GM21717 (cell line): ENCODE measurements at regions not wholly inside any gene's neighbourhood (a gene's known extent, or its start where the extent isn't known, plus 50 kb on each side); places are given as distances from the start of the nearest gene placed in this dataset.
"Not testable (repeated sequence)": the region's sequence is repeated elsewhere in the genome, so short reads cannot be mapped to it uniquely, and the experiment has no call there.

Experiments used
- ATAC-seq: cut with Tn5 transposase; IDR thresholded peaks from one replicate; pipeline ENCODE4 v1.9.1; 2021; ENCODE audit warnings: mild to moderate bottlenecking, moderate library complexity; ENCODE audit not compliant: unreplicated experiment

DNA sequence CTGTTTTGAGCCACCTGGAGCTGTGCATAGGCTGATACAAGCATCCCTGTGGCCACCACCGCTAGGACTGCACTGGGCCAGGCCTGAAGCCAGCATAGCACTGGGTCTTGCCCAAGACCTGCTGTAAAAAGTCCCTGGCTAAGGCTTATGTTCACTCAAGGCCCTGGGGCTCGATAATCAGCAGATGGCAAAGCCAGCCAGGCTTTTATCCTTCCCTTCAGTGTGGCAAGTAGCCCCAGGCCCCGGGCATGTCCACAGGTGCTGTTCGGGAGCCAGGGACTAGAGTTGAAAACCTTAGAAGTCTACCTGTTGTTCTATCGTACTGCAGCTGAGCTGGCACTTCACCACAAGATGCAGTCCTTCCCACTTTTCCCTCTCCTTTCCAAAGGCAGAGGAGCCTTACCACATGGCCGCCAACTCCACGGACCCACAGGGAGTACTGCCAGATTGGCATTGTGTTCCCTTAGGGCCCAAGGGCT is 226.4 kb upstream of the ZNF217 start:
- ATAC-seq: no peak

DNA sequence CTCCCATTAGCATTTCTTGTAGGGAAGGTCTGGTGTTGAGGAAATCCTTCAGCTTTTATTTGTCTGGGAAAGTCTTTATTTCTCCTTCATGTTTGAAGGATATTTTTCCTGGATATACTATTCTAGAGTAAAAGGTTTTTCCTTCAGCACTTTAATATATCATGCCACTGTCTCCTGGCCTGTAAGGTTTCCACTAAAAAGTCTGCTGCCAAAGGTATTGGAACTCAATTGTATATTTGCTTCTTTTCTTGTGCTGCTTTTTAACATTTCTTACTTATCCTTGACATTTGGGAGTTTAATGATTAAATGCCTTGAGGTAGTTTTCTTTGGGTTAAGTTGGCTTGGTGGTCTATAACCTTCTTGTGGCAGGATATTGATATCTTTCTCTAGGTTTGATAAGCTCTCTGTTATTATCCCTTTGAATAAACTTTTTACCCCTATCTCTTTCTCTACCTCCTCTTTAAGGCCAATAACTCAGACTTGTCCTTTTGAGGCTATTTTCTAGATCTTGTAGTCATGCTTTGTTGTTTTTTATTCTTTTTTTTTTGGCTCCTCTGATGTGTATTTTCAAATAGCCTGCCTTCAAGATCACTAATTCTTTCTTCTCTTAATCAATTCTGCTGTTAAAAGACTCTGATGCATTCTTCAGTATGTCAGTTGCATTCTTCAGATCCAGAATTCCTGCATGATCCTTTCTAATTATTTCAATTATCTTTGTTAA is 225.0 kb upstream of the ZNF217 start:
- ATAC-seq: no peak

- ATAC-seq: not testable (repeated sequence)
Observed at GRCh38 chr20:53817513-53817912, 223.9 kb upstream of the ZNF217 start.

GRCh38 chr20:53816872-53817398 is 223.3 kb upstream of the ZNF217 start:
- ATAC-seq: no peak

- no peak for ATAC-seq
Observed at GRCh38 chr20:53815509-53815908, 221.9 kb upstream of the ZNF217 start.

GRCh38 chr20:53814060-53814459 is 220.4 kb upstream of the ZNF217 start:
- no peak for ATAC-seq

- ATAC-seq: no peak
Observed at GRCh38 chr20:53813636-53814035, 220.0 kb upstream of the ZNF217 start.

GRCh38 chr20:53811577-53811976 is 217.9 kb upstream of the ZNF217 start:
- ATAC-seq: no peak

DNA sequence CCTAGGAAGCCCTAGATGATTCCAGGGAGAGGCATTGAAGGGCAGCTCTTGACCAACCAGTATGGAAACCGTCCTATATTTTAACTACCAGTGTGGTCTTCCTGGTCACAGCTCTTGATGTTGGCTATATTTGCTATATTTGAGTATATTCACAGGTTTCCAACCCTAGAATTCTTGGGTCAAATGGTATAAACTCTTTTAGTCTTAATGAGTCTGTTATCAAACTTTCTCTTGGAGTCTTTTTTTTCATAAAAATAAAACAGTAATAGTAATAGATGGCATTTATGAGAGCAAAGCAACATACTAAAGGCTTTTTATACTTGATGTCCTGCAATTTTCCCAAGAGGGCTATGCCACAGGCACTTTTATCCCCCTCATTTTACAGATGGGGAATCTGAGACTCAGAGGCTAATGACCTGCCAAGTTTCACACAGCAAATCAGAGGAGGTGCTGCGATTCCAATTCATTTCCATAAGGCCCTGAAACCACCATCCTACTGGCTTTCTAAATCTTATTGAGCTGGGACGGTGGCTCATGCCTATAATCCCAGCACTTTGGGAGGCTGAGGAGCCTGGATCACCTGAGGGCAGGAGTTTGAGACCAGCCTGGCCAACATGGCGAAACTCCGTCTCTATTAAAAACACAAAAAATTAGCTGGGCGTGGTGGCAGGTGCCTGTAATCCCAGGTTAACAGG is 217.2 kb upstream of the ZNF217 start:
- no peak for ATAC-seq

- ATAC-seq: no peak
Observed at GRCh38 chr20:53809728-53810365, 216.2 kb upstream of the ZNF217 start.

- ATAC-seq: no peak
Observed at GRCh38 chr20:53809217-53809616, 215.6 kb upstream of the ZNF217 start.

DNA sequence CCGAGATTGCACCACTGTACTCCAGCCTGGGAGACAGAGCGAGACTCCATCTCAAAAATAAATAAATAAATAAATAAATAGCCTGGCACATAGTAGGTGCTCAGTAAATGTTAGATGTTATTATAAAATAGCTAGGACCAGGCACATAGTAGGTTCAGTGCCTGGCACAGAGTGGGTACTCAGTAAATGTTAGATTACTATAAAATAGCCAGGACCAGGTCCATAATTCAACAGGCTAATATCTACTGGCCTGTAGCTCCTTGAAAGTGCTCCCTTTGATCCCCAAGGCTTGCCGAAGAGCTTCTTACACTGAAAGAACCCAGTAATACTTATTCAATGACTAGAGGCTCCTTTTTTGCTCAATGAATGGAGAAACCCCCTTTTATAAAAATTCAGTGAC is 215.1 kb upstream of the ZNF217 start:
- no peak for ATAC-seq

DNA sequence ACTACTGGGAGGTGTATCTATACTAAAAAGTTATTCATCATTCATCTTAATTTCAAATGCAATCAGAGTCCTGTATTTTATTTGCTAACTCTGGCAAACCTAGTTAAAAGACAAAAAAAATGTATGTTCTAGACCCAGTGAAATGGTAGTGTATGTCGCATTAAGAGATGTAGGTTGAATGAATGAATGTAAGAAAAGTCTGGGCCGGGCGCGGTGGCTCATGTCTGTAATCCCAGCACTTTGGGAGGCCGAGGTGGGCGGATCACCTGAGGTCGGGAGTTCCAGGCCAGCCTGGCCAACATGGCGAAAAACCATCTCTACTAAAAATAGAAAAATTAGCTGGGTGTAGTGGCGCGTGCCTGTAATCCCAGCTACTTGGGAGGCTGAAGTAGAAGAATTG is 214.7 kb upstream of the ZNF217 start:
- ATAC-seq: not testable (repeated sequence)

DNA sequence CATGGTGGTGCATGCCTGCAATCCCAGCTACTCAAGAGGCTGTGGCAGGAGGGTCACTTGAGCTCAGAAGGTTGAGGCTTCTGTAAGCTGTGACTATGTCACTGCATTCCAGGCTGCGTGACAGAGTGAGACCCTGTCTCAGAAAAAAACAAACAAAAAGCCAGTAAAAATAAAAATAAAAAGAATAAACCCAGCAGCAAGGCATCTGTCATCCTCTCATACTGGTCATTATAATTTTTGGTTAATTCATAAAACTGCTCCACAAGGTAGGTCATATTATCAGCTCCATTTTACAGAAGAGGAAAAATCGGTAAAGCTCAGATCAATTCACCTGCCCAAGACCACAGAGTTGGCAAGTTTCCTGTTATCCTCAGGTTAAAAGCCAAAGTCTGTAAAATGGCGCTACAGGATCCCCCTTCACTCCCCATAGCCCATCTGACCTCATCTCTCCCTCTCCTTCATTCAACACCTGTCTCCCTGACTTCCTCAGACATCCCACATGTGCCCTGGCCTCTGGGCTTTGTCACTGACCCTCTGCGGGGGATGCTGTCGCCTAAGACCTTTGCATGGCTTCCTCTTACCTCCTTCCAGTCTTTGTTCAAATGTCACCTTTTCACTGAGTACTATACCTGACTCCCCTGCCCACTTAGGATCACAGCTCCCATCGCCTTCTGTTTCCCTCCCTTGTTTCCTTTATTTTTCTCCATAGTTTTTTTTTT is 213.2 kb upstream of the ZNF217 start:
- ATAC-seq: no peak

DNA sequence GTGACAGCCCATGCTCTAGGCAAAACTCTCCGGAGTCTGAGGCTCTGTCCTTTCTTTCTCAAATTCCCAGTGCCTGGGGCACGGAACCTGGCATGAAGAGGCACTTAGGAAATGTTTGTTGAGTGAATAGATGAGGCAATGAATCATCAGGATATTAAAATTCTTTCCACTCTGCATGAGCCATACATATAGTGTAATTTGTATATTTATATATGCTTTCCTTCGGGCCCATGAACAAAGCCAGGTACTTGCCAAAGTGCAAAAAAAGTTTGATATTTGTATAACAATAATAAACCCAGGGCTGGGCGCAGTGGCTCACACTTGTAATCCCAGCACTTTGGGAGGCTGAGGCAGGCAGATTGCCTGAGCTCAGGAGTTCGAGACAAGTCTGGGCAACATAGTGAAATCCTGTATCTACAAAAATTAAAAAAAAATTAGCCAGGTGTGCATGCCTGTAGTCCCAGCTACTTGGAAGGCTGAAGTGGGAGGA is 212.3 kb upstream of the ZNF217 start:
- ATAC-seq: no peak

- no peak for ATAC-seq
Observed at GRCh38 chr20:53804920-53805894, 211.6 kb upstream of the ZNF217 start.

DNA sequence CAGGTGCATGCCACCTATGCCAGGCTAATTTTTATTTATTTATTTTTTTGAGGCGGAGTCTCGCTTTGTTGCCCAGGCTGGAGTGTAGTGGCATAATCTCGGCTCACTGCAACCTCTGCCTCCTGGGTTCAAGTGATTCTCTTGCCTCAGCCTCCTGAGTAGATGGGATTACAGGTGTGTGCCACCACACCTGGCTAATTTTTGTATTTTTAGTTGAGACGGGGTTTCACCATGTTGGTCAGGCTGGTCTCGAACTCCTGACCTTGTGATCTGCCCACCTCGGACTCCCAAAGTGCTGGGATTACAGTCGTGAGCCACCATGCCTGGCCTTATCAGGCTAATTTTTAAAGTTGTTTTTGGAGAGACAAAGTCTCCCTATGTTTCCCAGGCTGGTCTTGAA is 210.7 kb upstream of the ZNF217 start:
- not testable (repeated sequence) for ATAC-seq

DNA sequence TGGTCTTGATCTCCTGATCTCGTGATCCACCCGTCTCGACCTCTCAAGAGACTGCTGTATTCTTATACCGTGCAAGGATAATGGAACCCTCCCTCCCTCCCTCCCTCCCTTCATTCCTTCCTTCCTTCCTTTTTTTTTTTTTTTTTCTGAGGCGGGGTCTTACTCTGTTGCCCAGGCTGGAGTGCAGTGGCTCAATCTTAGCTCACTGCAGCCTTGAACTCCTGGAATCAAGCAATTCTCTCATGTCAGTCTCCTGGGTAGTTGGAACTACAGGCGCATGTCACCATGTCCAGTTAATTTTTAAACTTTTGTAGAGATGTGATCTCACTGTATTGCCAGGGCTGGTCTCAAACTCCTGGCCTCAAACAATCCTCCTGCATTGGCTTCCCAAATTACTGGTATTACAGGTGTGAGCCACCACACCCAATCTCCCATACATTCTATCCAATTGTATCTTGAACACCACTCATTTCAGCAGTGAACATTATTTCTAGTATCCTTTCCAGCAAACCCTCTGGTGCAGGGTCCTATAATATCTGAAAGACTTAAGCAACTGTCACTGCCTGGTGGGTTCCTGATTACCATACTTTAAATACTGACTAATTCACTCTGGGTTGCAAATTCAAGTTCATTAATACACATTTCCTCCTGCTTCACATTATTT is 210.0 kb upstream of the ZNF217 start:
- no peak for ATAC-seq
